SJSA1 (cell line): ENCODE measurements at regions not wholly inside any gene's neighbourhood (a gene's known extent, or its start where the extent isn't known, plus 50 kb on each side); places are given as distances from the start of the nearest gene placed in this dataset.

Source experiments
- DNase-seq, 2 experiments: peaks; one replicate each; pipeline ENCODE4 v3.0.0-alpha.2; 2015 to 2020; ENCODE audit warnings: low spot score in 2 of 2, low read depth in 1 of 2
- H3K27ac ChIP-seq: fragments of 250-450 bp; sonication (Bioruptor Pico); 2 replicates; pipeline ENCODE4 v1.5.1; 2020; ENCODE audit warnings: mild to moderate bottlenecking, moderate library complexity
- H3K27me3 ChIP-seq: fragments of 250-450 bp; sonication (Bioruptor Pico); replicated peaks from 2 replicates; pipeline ENCODE4 v1.5.1; 2020; ENCODE audit warnings: mild to moderate bottlenecking, moderate library complexity
- H3K36me3 ChIP-seq: fragments of 250-450 bp; sonication (Bioruptor Pico); 2 replicates; pipeline ENCODE4 v1.5.1; 2020; ENCODE audit warnings: mild to moderate bottlenecking
- H3K4me1 ChIP-seq: fragments of 250-450 bp; sonication (Bioruptor Pico); replicated peaks from 2 replicates; pipeline ENCODE4 v1.6.1; 2021; ENCODE audit warnings: mild to moderate bottlenecking
- H3K4me3 ChIP-seq: fragments of 250-450 bp; sonication (Bioruptor Pico); 2 replicates; pipeline ENCODE4 v1.5.1; 2020; ENCODE audit warnings: mild to moderate bottlenecking
- H3K9me3 ChIP-seq: fragments of 250-450 bp; sonication (Bioruptor Pico); replicated peaks from 2 replicates; pipeline ENCODE4 v1.5.1; 2020; ENCODE audit warnings: mild to moderate bottlenecking

DNA sequence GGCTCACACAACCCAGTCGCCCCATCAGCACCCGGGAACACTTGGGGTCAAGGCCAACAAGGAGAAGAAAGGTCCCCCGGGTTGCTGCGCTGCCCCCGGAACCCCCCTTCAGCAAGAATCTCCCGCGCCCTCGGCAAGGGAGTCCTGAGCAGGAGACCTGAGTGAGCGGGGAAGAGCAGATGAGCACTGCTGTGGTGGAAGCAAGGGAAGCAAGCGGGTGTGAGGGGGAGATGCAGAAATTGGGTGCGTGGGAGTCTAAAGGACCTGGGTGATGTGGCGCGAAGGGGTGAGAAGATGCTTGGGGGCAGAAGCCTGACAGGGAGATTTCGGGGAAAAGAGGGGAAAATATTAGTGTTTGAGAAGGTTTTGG lies 105.5 kb upstream of the PRB2 start:
- Histone ChIP-seq H3K27ac (no peak overlapping the region), H3K27me3 (no peaks in the 10 kb centered on the region), H3K4me3 (no peak overlapping the region), H3K36me3 (no peaks in the 10 kb centered on the region), H3K4me1 (peaks cover 7% of the 10 kb centered on the region), H3K9me3 (no peaks in the 10 kb centered on the region; the same call in 1 of the 2 replicates)
- no peak for DNase-seq

DNA sequence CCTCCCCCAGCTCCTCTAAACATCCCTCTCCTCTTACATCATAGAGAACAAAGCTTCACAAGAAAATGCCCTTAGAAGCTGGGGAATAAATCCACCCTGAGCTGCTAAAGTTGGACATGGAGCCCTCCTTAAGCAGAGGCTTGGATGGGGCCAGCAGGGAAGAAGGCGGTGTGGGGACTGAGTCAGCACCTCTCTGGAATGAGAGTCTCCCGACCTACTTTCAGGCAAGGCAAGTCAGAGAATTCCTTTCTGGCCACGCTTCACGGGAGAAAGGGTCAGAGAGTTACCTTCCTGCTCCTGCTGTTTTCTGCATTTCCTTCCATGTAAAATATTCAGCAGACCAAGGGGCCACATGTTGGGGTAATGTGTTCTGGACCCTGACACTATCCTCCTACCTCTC lies 113.3 kb upstream of the PRB2 start:
- H3K4me1 ChIP-seq = no peaks in the 10 kb centered on the region
- no peak for DNase-seq
- no peaks in the 10 kb centered on the region for H3K27me3 ChIP-seq
- H3K4me3 ChIP-seq = no peak overlapping the region
- H3K9me3 ChIP-seq = no peaks in the 10 kb centered on the region
- H3K27ac ChIP-seq = no peak overlapping the region
- no peaks in the 10 kb centered on the region for H3K36me3 ChIP-seq

DNA sequence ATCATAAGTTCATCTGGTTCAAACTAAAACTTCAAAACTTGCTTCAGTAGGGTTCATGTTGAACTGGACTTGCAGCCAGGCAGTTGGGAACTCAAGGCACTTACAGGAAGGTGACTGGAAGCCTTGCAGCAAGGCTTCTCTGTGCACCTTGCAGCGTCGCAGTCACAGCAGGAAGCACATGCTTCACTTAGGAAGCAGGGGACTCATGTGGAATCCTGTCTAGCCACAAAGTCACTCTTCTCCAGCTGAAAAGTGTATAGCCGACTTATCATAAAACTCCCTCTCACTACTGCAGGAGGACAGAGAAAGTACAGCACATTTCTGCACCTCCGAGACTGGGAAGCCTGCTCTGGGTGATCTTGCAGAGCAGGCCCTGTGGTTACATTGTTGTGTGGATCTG lies 114.0 kb upstream of the PRB2 start:
- DNase-seq = no peak

GRCh38 chr12:11510671-11511070 lies 115.3 kb upstream of the PRB2 start:
- DNase-seq = no peak
- H3K4me1 ChIP-seq = no peaks in the 10 kb centered on the region
- no peaks in the 10 kb centered on the region; the same call in 1 of the 2 replicates for H3K27me3 ChIP-seq
- H3K36me3 ChIP-seq = no peaks in the 10 kb centered on the region
- H3K9me3 ChIP-seq = no peaks in the 10 kb centered on the region
- no peak overlapping the region for H3K27ac ChIP-seq
- H3K4me3 ChIP-seq = no peak overlapping the region

More for the DNA sequence above, 114.0 kb upstream of the PRB2 start:
- H3K27me3 ChIP-seq = no peaks in the 10 kb centered on the region
- no peak overlapping the region for H3K27ac ChIP-seq
- H3K4me3 ChIP-seq = no peak overlapping the region
- no peaks in the 10 kb centered on the region for H3K9me3 ChIP-seq
- H3K4me1 ChIP-seq = no peaks in the 10 kb centered on the region
- H3K36me3 ChIP-seq = no peaks in the 10 kb centered on the region

DNA sequence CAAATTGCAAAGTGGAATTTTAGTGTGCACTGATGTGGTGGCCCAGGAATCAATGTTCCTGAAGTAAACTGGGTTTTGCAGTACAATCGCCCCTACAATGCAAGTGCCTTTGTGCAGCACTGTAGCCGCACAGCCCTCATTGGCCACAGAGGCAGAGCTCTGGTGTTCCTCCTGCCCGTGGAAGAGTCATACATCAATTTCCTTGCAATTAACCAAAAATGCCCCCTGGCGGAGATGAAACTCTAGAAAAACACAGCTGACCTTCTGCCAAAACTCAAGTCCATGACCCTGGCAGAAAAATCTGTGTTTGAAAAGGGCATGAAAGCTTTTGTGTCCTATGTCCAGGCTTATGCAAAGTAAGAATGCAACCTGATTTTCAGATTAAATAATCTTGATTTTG lies 117.9 kb upstream of the PRB2 start:
- Histone ChIP-seq H3K9me3 (no peaks in the 10 kb centered on the region), H3K27ac (no peak overlapping the region)

GRCh38 chr12:11517080-11517479 lies 121.7 kb upstream of the PRB2 start:
- Histone ChIP-seq H3K36me3 (no peaks in the 10 kb centered on the region), H3K9me3 (no peaks in the 10 kb centered on the region), H3K4me1 (no peaks in the 10 kb centered on the region), H3K4me3 (no peak overlapping the region), H3K27me3 (peaks cover 12% of the 10 kb centered on the region), H3K27ac (no peak overlapping the region)
- DNase-seq = no peak

More for the DNA sequence above, 117.9 kb upstream of the PRB2 start:
- no peak for DNase-seq
- H3K36me3 ChIP-seq = no peaks in the 10 kb centered on the region
- H3K4me3 ChIP-seq = no peak overlapping the region
- H3K27me3 ChIP-seq = no peaks in the 10 kb centered on the region; the same call in none of the 2 replicates
- H3K4me1 ChIP-seq = no peaks in the 10 kb centered on the region

DNA sequence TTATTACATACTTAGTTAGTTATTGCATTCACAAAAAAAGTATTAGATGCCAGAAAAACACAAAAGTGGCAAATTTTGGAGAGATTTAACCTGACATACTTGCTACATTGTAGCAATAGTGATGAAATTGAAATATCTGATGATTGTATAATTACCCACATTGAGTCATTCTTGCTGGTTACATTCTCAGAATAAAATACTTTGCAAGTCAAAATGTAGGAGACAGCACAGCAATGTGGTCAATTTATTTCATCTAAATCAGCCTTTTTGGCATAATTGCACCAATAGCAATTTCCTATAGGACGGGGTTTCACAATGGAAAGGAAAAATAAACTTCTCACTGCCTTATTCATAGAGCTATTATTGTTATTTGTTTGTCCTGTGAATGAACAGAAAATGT lies 125.0 kb upstream of the ETV6 start:
- Histone ChIP-seq H3K27me3 (peaks cover 3% of the 10 kb centered on the region; the same call in 1 of the 2 replicates), H3K27ac (no peak overlapping the region), H3K9me3 (no peaks in the 10 kb centered on the region), H3K4me3 (no peak overlapping the region), H3K4me1 (no peaks in the 10 kb centered on the region), H3K36me3 (no peaks in the 10 kb centered on the region)
- no peak for DNase-seq

GRCh38 chr12:11534064-11534463 lies 115.4 kb upstream of the ETV6 start:
- H3K9me3 ChIP-seq = no peaks in the 10 kb centered on the region
- DNase-seq = no peak
- no peaks in the 10 kb centered on the region for H3K36me3 ChIP-seq
- H3K27me3 ChIP-seq = peaks cover 10% of the 10 kb centered on the region; the same call in 1 of the 2 replicates
- H3K27ac ChIP-seq = no peak overlapping the region
- no peaks in the 10 kb centered on the region for H3K4me1 ChIP-seq
- H3K4me3 ChIP-seq = no peak overlapping the region

DNA sequence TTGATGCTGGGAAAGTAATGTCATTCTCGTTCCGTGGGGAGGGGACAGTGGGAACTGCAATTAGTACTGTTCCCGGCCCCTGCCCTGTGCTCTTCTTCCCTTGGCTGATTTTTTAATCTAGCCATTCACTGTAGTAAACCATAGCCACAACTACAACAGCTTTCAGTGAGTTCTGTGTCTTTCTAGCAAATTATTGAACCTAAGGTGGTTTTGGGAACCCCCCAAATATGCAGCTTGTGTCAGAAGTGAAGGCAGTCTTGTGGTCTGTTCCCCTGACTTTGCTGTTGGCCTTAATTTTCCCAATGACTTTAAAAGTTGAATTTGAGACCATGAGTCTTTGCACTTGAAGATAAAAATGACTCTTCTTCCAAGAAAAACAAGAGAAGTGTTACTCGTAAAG lies 114.3 kb upstream of the ETV6 start:
- H3K36me3 ChIP-seq = no peaks in the 10 kb centered on the region

GRCh38 chr12:11539156-11539555 lies 110.3 kb upstream of the ETV6 start:
- H3K27me3 ChIP-seq = peaks cover 9% of the 10 kb centered on the region; the same call in 1 of the 2 replicates
- DNase-seq = no peak
- H3K9me3 ChIP-seq = no peaks in the 10 kb centered on the region
- no peaks in the 10 kb centered on the region for H3K4me1 ChIP-seq
- no peak overlapping the region for H3K27ac ChIP-seq
- H3K36me3 ChIP-seq = no peaks in the 10 kb centered on the region
- H3K4me3 ChIP-seq = no peak overlapping the region

More for the DNA sequence above, 114.3 kb upstream of the ETV6 start:
- Histone ChIP-seq H3K9me3 (no peaks in the 10 kb centered on the region), H3K27me3 (peaks cover 14% of the 10 kb centered on the region; the same call in 1 of the 2 replicates), H3K4me1 (no peaks in the 10 kb centered on the region), H3K27ac (no peak overlapping the region), H3K4me3 (no peak overlapping the region)
- no peak for DNase-seq

DNA sequence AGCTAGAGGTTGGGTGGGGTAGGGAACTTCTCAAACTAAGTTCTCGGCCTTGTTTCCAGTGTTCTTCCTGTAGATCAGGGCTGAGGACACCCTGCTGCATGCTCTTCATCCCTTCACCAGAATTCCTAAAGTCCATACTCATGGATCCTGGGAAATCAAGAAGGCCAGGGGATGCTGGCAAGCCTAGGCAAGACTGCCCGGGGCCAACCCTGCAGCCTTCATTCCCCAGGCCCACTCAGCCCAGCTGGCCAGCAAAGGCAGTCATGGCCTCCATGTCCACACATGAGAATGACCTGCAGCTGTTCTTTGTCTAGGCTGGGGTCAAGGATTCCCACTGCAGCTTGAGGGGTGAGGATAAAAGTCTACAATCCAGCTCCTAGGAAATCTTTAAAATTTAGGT lies 109.3 kb upstream of the ETV6 start:
- no peaks in the 10 kb centered on the region for H3K36me3 ChIP-seq
- H3K27me3 ChIP-seq = 0 out of 2 replicates have a peak, but pooled peaks cover 9% of the 10 kb centered on the region
- H3K27ac ChIP-seq = no peak overlapping the region
- H3K4me1 ChIP-seq = no peaks in the 10 kb centered on the region
- no peak overlapping the region for H3K4me3 ChIP-seq
- DNase-seq = no peak
- H3K9me3 ChIP-seq = no peaks in the 10 kb centered on the region

GRCh38 chr12:11540615-11541310 lies 108.7 kb upstream of the ETV6 start:
- H3K27me3 ChIP-seq = 0 out of 2 replicates have a peak, but pooled peaks cover 4% of the 10 kb centered on the region
- H3K9me3 ChIP-seq = no peaks in the 10 kb centered on the region
- no peak for DNase-seq
- no peak overlapping the region for H3K27ac ChIP-seq
- no peaks in the 10 kb centered on the region for H3K4me1 ChIP-seq
- no peak overlapping the region for H3K4me3 ChIP-seq
- no peaks in the 10 kb centered on the region for H3K36me3 ChIP-seq

DNA sequence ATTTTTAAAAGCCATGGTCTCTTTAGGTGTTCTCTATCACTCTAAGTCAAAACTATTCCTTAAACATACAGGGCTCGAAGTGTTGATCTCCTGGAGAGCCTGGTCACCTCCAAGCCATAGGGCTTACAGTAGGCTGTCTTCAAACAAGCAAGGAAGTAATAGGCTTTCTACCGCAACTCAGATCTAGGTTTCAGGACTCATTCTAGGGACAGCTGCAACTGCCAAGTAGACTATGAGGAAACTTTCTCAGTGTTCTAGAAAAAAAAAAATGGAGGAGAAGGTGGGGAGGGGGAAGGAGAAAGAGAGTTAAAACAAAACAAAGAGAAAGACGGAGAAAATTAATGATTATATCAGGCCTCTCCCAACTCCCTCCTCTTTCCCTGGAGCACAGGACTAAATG lies 106.9 kb upstream of the ETV6 start:
- Histone ChIP-seq H3K36me3 (no peaks in the 10 kb centered on the region), H3K27ac (no peak overlapping the region), H3K27me3 (0 out of 2 replicates have a peak, but pooled peaks cover 4% of the 10 kb centered on the region), H3K4me3 (no peak overlapping the region), H3K4me1 (no peaks in the 10 kb centered on the region), H3K9me3 (no peaks in the 10 kb centered on the region)
- DNase-seq = no peak

DNA sequence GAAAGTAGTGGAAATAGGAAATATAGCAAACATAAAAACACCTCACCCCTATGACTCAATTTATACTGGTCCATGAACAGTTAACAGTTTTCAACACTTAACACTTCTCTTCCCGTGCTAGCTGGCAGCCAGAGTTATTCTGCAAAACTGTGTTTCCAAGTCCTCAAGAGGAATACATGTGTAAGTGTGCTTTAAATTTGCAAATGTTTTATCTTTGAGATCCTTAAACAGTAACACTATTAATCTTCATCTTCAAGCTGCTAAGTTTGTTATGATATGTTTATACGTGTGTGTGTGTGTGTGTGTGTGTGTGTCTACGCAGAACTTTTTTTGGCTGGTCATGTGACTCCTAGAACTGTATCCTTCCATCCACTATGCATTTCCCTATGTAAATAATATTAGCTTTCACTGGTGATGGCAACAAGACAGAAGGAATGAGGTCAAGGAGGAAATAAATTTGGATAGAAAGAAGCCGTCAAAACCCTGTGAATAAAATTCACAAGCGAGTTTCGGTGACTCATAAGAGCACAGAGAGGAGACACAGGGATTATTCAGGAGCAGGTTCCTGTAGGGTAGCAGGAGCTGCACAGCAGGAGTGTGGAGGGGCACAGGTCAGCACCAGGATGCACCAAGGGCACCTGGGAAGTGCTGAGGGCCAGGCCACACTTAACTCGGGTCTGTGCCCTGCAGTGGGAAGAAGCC lies 105.9 kb upstream of the ETV6 start:
- no peak for DNase-seq
- Histone ChIP-seq H3K4me3 (no peak overlapping the region), H3K27me3 (0 out of 2 replicates have a peak, but pooled peaks cover 4% of the 10 kb centered on the region)

More for the DNA sequence above, 105.9 kb upstream of the ETV6 start:
- Histone ChIP-seq H3K4me1 (no peaks in the 10 kb centered on the region), H3K27ac (no peak overlapping the region), H3K36me3 (no peaks in the 10 kb centered on the region), H3K9me3 (no peaks in the 10 kb centered on the region)
